HL-60 (cell line): ENCODE measurements at regions not wholly inside any gene's neighbourhood (a gene's known extent, or its start where the extent isn't known, plus 50 kb on each side); places are given as distances from the start of the nearest gene placed in this dataset. TPM values are rescaled to one million over a fixed set of nuclear protein-coding genes. Genes with fewer than 3 reads are reported as not detected.

Source experiments
- microRNA-seq: library from miRNA; unstranded; fragments of <30 nt; microRNA quantifications from one replicate; pipeline ENCODE4, GENCODE V29; 2018

Small RNA genes lying in the stretch of these regions (microRNA-seq; reads per million reads assigned to microRNA genes)
- not detected for gene MIR4510
